ENCODE measurements at regions not wholly inside any gene's neighbourhood (a gene's known extent, or its start where the extent isn't known, plus 50 kb on each side); places are given as distances from the start of the nearest gene placed in this dataset.

DNA sequence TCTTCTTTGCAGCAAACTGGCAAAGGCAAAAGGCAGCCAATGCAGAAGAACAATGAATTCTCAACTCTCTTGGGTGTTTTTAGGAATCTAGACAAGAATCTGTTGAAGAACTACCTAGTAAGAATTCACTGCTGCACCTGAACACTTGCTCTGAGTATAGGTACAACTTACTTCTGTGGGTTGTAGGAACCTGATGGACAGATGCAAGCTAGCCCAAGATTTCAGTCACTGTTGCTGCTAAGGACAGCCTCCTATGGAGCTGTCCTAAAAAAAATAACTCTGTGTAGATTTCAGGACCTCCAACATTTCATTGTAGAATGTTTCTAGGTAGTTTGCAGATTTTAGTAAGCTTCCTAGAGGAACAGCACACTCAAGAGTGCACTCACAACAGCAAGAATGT lies 363.5 kb downstream of the CBLN2 start:
- TF ChIP-seq, protein P1, sequence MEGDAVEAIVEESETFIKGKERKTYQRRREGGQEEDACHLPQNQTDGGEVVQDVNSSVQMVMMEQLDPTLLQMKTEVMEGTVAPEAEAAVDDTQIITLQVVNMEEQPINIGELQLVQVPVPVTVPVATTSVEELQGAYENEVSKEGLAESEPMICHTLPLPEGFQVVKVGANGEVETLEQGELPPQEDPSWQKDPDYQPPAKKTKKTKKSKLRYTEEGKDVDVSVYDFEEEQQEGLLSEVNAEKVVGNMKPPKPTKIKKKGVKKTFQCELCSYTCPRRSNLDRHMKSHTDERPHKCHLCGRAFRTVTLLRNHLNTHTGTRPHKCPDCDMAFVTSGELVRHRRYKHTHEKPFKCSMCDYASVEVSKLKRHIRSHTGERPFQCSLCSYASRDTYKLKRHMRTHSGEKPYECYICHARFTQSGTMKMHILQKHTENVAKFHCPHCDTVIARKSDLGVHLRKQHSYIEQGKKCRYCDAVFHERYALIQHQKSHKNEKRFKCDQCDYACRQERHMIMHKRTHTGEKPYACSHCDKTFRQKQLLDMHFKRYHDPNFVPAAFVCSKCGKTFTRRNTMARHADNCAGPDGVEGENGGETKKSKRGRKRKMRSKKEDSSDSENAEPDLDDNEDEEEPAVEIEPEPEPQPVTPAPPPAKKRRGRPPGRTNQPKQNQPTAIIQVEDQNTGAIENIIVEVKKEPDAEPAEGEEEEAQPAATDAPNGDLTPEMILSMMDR (IDR thresholded peaks at IDR 0.05; ENCODE audit: control insufficient read depth, extremely low read depth, insufficient read depth), result no peak
- DNase-seq (ENCODE audit: low read depth), result no peak
- H3K4me3 ChIP-seq (ENCODE audit: low read depth, low read length), result no peak overlapping the region

DNA sequence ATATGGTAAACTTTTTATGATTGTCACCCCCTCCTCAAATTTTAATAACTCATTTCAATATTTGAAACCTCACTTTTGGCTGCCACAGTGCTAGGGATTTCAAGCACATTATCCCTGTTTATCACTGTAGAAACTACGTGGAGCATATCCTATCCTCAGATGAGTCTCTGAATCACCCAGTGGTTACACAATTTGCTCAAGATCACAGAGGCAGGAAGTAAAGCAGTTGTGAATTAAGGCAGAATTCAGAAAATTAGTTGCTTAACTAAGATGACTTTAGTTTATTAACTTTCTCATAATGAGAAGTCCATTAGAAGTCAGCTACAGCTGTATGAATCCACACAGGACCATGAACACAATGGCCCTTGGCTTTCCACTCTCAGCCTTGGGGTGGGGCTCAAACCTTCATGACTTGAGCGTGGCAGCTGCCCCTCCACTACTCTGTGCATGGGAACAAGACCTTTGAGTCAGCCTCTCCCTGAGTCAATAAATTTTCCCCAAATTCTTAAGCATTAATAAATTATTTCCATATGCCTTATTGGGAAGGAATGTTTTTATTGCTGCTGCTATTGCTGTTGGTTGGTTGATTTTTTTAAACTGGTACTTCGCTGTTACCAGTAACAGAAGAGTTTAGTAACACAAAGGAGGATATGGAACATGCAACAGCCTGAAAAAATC lies 369.0 kb downstream of the CBLN2 start:
- H3K4me3 ChIP-seq (ENCODE audit: low read depth, low read length), result no peak overlapping the region
- TF ChIP-seq, protein P1 (IDR thresholded peaks at IDR 0.05; ENCODE audit: control insufficient read depth, extremely low read depth, insufficient read depth), result no peak
- no peak for DNase-seq (ENCODE audit: low read depth)

DNA sequence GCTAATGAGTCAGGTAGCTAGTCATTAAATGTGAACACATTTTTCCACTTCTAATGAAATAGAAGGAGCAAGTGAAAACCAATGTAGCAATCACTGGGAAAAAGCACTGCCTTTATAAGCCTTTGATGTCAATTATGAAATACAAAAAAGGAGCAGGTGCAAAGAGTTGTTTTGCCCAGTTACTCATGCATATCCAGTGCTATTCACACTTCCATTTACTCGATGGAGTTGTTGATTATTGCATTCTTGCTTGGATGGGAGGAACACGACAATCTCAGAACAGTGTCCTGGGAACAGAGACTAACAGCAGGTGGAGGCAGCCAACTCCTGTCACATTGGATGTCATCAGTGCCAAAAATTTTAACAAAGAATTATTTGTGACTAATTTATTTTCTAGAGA lies 372.5 kb downstream of the CBLN2 start:
- TF ChIP-seq, protein P1 (IDR thresholded peaks at IDR 0.05; ENCODE audit: control insufficient read depth, extremely low read depth, insufficient read depth), result no peak
- no peak overlapping the region for H3K4me3 ChIP-seq (ENCODE audit: low read depth, low read length)
- DNase-seq (ENCODE audit: low read depth), result no peak

DNA sequence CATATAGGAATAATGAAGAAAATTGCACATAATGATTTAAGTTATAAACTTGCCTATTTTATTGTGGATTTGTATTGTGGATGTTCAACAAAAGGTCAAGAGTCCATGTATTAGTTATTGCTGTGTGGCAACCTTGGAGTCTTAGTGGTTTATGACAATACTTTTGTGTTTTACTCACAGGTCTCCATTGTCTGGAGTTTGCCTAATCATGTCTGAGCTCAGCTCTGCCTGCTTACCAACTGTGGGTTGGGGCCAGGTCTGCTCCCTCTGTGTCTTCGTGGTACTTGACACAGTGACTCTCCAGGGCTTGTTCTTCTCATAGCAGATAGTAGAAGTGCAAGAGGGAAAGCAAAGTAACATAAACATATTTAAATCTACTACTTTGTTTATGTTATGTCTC lies 382.5 kb downstream of the CBLN2 start:
- H3K4me3 ChIP-seq (ENCODE audit: low read depth, low read length), result no peak overlapping the region
- DNase-seq (ENCODE audit: low read depth), result no peak
- TF ChIP-seq, protein P1 (IDR thresholded peaks at IDR 0.05; ENCODE audit: control insufficient read depth, extremely low read depth, insufficient read depth), result no peak

DNA sequence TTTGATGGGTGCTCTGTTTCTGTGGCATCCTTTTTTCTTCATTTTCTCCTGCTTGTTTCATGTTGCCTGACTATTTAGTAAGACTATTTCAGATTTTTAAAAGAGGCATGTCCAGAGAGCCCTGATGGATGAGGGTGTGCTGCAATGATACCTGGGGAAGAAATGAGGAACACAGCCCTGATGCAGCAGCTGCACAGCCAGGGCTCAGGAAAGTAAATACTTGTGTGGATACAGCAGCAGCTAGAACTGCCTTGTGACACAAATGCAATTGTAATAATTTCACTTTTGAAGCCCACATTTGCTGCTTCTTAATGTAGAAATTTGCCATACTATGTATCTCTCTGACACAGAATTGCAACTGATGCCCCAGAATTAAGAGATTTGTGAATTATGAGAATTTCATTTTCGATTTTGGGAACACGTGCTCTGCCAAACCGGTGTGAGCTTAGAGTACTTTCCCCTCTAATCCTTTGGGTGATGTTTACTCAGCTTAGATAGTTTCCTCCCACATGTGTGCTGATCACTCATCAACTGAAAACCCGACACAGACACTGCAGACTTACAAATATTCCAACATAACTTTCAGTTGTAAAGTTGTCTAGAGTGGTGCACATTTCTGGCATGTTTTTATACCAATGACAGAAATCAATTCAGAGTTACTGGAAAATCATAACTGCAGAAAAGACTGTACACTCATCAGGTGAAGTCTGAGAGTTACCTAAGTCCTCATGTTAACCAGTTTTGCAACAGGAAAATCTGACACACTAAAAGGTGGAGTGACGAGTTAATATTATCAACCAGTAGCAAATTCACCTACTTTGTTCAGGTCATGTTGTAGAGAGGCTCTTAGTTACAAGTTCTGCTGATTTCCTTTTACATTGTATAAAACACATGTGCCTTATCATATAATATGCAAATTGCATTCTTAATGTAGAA lies 383.4 kb downstream of the CBLN2 start:
- DNase-seq (ENCODE audit: low read depth), result no peak
- H3K4me3 ChIP-seq (ENCODE audit: low read depth, low read length), result no peak overlapping the region
- TF ChIP-seq, protein P1 (IDR thresholded peaks at IDR 0.05; ENCODE audit: control insufficient read depth, extremely low read depth, insufficient read depth), result no peak

DNA sequence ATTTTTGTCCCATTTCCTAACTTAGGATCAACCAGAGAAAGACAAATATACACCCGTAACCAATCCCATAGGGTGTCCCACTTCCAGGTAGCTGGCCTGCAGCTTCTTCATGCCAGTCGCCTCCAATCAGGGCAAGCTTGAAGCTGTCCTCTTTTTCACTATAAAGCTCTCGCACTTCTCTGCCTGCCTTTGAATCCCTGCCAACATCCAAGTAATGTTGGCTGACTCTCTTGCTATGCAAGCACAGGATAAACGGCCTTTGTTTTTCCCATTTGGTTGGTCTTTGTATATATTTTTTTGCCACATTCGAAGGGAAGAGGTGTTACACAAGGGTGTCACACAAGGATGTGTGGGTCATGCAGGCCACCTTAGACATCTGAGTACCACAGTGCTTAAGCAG lies 388.8 kb downstream of the CBLN2 start:
- peak; percentile 49 for DNase-seq (ENCODE audit: low read depth)
- TF ChIP-seq, protein P1 (IDR thresholded peaks at IDR 0.05; ENCODE audit: control insufficient read depth, extremely low read depth, insufficient read depth), result no peak
- no peak overlapping the region for H3K4me3 ChIP-seq (ENCODE audit: low read depth, low read length)
